Loucy (cell line): ENCODE measurements at regions not wholly inside any gene's neighbourhood (a gene's known extent, or its start where the extent isn't known, plus 50 kb on each side); places are given as distances from the start of the nearest gene placed in this dataset.

Experiments
- CTCF ChIP-seq: fragments of 200-600 bp; sonication (generic); conservative IDR thresholded peaks from 2 replicates; pipeline ENCODE4 v1.5.1; 2014; ENCODE audit warnings: mild to moderate bottlenecking, antibody characterized with exemption, low read length
- EZH2phosphoT487 ChIP-seq: fragments of 200-600 bp; IDR thresholded peaks from 2 replicates; pipeline ENCODE4 v1.6.1; 2018; ENCODE audit warnings: antibody characterized with exemption, mild to moderate bottlenecking, moderate library complexity, borderline replicate concordance

GRCh38 chr1:219105893-219106292 is 67.8 kb upstream of the LYPLAL1 start:
- TF ChIP-seq CTCF (no peak), EZH2phosphoT487 (no peak)
